ENCODE measurements at regions not wholly inside any gene's neighbourhood (a gene's known extent, or its start where the extent isn't known, plus 50 kb on each side); places are given as distances from the start of the nearest gene placed in this dataset.

GRCh38 chr16:62913333-62913732 is 877.1 kb upstream of the CDH8 start:
- Histone ChIP-seq H3K27me3 (ENCODE audit: insufficient read depth, low read depth, low read length) (no peaks in the 10 kb centered on the region), H3K4me3 (ENCODE audit: low read length) (no peak overlapping the region), H3K9ac (ENCODE audit: low read length) (no peak overlapping the region), H4K20me1 (ENCODE audit: insufficient read depth) (no peaks in the 10 kb centered on the region), H3K36me3 (ENCODE audit: insufficient read depth, low read length) (no peaks in the 10 kb centered on the region), H3K27ac (ENCODE audit: low read length) (no peak overlapping the region), H3K4me2 (ENCODE audit: low read length) (no peak overlapping the region), H3K79me2 (replicated peaks; ENCODE audit: insufficient read depth, low read length) (no peaks in the 10 kb centered on the region), H2AFZ (ENCODE audit: low read depth, low read length) (no peak overlapping the region), H3F3A (ENCODE audit: insufficient read depth, low read length, poor library complexity, severe bottlenecking) (no peaks in the 10 kb centered on the region), H3K9me3 (ENCODE audit: low read length) (no peaks in the 10 kb centered on the region), H3K9me2 (ENCODE audit: insufficient read depth, low read length) (no peaks in the 10 kb centered on the region)
- no peak for TF ChIP-seq SMC3 (conservative IDR thresholded peaks at IDR 0.05; ENCODE audit: poor library complexity)
- no peak for TF ChIP-seq MXI1 (conservative IDR thresholded peaks at IDR 0.05; ENCODE audit: poor library complexity, severe bottlenecking)
- no peak for TF ChIP-seq POLR2AphosphoS5 (IDR thresholded peaks at IDR 0.05)
- TF ChIP-seq REST (IDR thresholded peaks at IDR 0.05; ENCODE audit: borderline replicate concordance): no peak
- no peak for TF ChIP-seq RAD21 (conservative IDR thresholded peaks at IDR 0.05)
- TF ChIP-seq EP300 (conservative IDR thresholded peaks at IDR 0.05; ENCODE audit: poor library complexity, severe bottlenecking): no peak
- TF ChIP-seq TAF1 (IDR thresholded peaks at IDR 0.05; ENCODE audit: low read depth): no peak
- no peak for TF ChIP-seq EZH2 (IDR thresholded peaks at IDR 0.05; ENCODE audit: borderline replicate concordance, insufficient read depth, low read length, poor library complexity, severe bottlenecking)
- no peak for TF ChIP-seq CTCF (IDR thresholded peaks at IDR 0.05; ENCODE audit: poor library complexity, severe bottlenecking)

GRCh38 chr16:62909597-62909996 is 873.4 kb upstream of the CDH8 start:
- Histone ChIP-seq H3K9me2 (ENCODE audit: insufficient read depth, low read length) (no peaks in the 10 kb centered on the region), H3K9me3 (ENCODE audit: low read length) (no peaks in the 10 kb centered on the region)
- TF ChIP-seq REST (IDR thresholded peaks at IDR 0.05; ENCODE audit: borderline replicate concordance) (peak; percentile 58), TAF1 (IDR thresholded peaks at IDR 0.05; ENCODE audit: low read depth) (no peak), EP300 (conservative IDR thresholded peaks at IDR 0.05; ENCODE audit: poor library complexity, severe bottlenecking) (peak; percentile 73)

More at GRCh38 chr16:62909597-62909996, 873.4 kb upstream of the CDH8 start:
- Histone ChIP-seq H3K4me2 (ENCODE audit: low read length) (no peak overlapping the region), H3K4me3 (ENCODE audit: low read length) (no peak overlapping the region), H3F3A (ENCODE audit: insufficient read depth, low read length, poor library complexity, severe bottlenecking) (no peaks in the 10 kb centered on the region), H3K27me3 (ENCODE audit: insufficient read depth, low read depth, low read length) (no peaks in the 10 kb centered on the region), H4K20me1 (ENCODE audit: insufficient read depth) (no peaks in the 10 kb centered on the region), H3K36me3 (ENCODE audit: insufficient read depth, low read length) (no peaks in the 10 kb centered on the region), H2AFZ (ENCODE audit: low read depth, low read length) (no peak overlapping the region), H3K27ac (ENCODE audit: low read length) (peak overlapping the region; percentile 46), H3K9ac (ENCODE audit: low read length) (no peak overlapping the region), H3K79me2 (replicated peaks; ENCODE audit: insufficient read depth, low read length) (no peaks in the 10 kb centered on the region)
